SJCRH30 (cell line): ENCODE measurements at regions not wholly inside any gene's neighbourhood (a gene's known extent, or its start where the extent isn't known, plus 50 kb on each side); places are given as distances from the start of the nearest gene placed in this dataset.

Source experiments
- DNase-seq, 2 experiments: peaks; one replicate each; pipeline ENCODE4 v3.0.0-alpha.2; 2015 to 2020
- H3K27ac ChIP-seq: fragments of 250-450 bp; sonication (Bioruptor Pico); 2 replicates; pipeline ENCODE4 v1.5.1; 2020; ENCODE audit warnings: mild to moderate bottlenecking, moderate library complexity
- H3K27me3 ChIP-seq: fragments of 250-450 bp; sonication (Bioruptor Pico); 2 replicates; pipeline ENCODE4 v1.5.1; 2020; ENCODE audit warnings: mild to moderate bottlenecking, moderate library complexity
- H3K36me3 ChIP-seq: fragments of 250-450 bp; sonication (Bioruptor Pico); 2 replicates; pipeline ENCODE4 v1.5.1; 2020; ENCODE audit warnings: mild to moderate bottlenecking, moderate library complexity
- H3K4me1 ChIP-seq: fragments of 250-450 bp; sonication (Bioruptor Pico); 2 replicates; pipeline ENCODE4 v1.5.1; 2020; ENCODE audit warnings: mild to moderate bottlenecking, moderate library complexity
- H3K4me3 ChIP-seq: fragments of 250-450 bp; sonication (Bioruptor Pico); 2 replicates; pipeline ENCODE4 v1.5.1; 2020; ENCODE audit warnings: mild to moderate bottlenecking, moderate library complexity
- H3K9me3 ChIP-seq: fragments of 250-450 bp; sonication (Bioruptor Pico); replicated peaks from 2 replicates; pipeline ENCODE4 v1.5.1; 2020; ENCODE audit warnings: mild to moderate bottlenecking, moderate library complexity

GRCh38 chr18:43420950-43421349 lies 143.7 kb upstream of the SYT4 start:
- no peak overlapping the region for H3K27ac ChIP-seq
- H3K36me3 ChIP-seq = no peaks in the 10 kb centered on the region
- DNase-seq = peak in 1 of 2 experiments; percentile 12
- no peaks in the 10 kb centered on the region for H3K4me1 ChIP-seq
- H3K27me3 ChIP-seq = no peaks in the 10 kb centered on the region
- no peaks in the 10 kb centered on the region for H3K9me3 ChIP-seq
- H3K4me3 ChIP-seq = no peak overlapping the region

- H3K27ac ChIP-seq = no peak overlapping the region
- H3K27me3 ChIP-seq = no peaks in the 10 kb centered on the region
- H3K4me3 ChIP-seq = no peak overlapping the region
- DNase-seq = no peak
- no peaks in the 10 kb centered on the region for H3K36me3 ChIP-seq
- no peaks in the 10 kb centered on the region for H3K4me1 ChIP-seq
- H3K9me3 ChIP-seq = no peaks in the 10 kb centered on the region
Observed at GRCh38 chr18:43422518-43422917, 145.2 kb upstream of the SYT4 start.

- Histone ChIP-seq H3K27me3 (no peaks in the 10 kb centered on the region), H3K27ac (no peak overlapping the region), H3K36me3 (no peaks in the 10 kb centered on the region), H3K4me3 (no peak overlapping the region), H3K4me1 (no peaks in the 10 kb centered on the region), H3K9me3 (no peaks in the 10 kb centered on the region)
- DNase-seq = no peak
Observed at GRCh38 chr18:43435851-43436250, 158.6 kb upstream of the SYT4 start.

GRCh38 chr18:43442131-43442530 lies 164.8 kb upstream of the SYT4 start:
- Histone ChIP-seq H3K9me3 (no peaks in the 10 kb centered on the region), H3K4me3 (no peak overlapping the region), H3K36me3 (no peaks in the 10 kb centered on the region), H3K27me3 (no peaks in the 10 kb centered on the region), H3K4me1 (no peaks in the 10 kb centered on the region), H3K27ac (no peak overlapping the region)
- DNase-seq = no peak

GRCh38 chr18:43442571-43442970 lies 165.3 kb upstream of the SYT4 start:
- no peak overlapping the region for H3K4me3 ChIP-seq
- H3K4me1 ChIP-seq = no peaks in the 10 kb centered on the region
- no peaks in the 10 kb centered on the region for H3K27me3 ChIP-seq
- DNase-seq = no peak
- H3K36me3 ChIP-seq = no peaks in the 10 kb centered on the region
- no peak overlapping the region for H3K27ac ChIP-seq
- H3K9me3 ChIP-seq = no peaks in the 10 kb centered on the region

- Histone ChIP-seq H3K4me1 (no peaks in the 10 kb centered on the region), H3K4me3 (no peak overlapping the region), H3K27ac (no peak overlapping the region), H3K9me3 (no peaks in the 10 kb centered on the region), H3K27me3 (no peaks in the 10 kb centered on the region), H3K36me3 (no peaks in the 10 kb centered on the region)
- DNase-seq = no peak
Observed at GRCh38 chr18:43465483-43465882, 188.2 kb upstream of the SYT4 start.

GRCh38 chr18:43471873-43472272 lies 194.6 kb upstream of the SYT4 start:
- no peak overlapping the region for H3K4me3 ChIP-seq
- H3K27ac ChIP-seq = no peak overlapping the region
- no peaks in the 10 kb centered on the region for H3K9me3 ChIP-seq
- DNase-seq = no peak
- no peaks in the 10 kb centered on the region for H3K36me3 ChIP-seq
- H3K4me1 ChIP-seq = no peaks in the 10 kb centered on the region
- H3K27me3 ChIP-seq = no peaks in the 10 kb centered on the region

GRCh38 chr18:43481069-43481468 lies 203.8 kb upstream of the SYT4 start:
- Histone ChIP-seq H3K9me3 (no peaks in the 10 kb centered on the region), H3K4me3 (no peak overlapping the region), H3K36me3 (no peaks in the 10 kb centered on the region), H3K27me3 (no peaks in the 10 kb centered on the region), H3K27ac (no peak overlapping the region), H3K4me1 (no peaks in the 10 kb centered on the region)
- no peak for DNase-seq

- no peak for DNase-seq
- no peaks in the 10 kb centered on the region for H3K27me3 ChIP-seq
- H3K4me1 ChIP-seq = no peaks in the 10 kb centered on the region
- no peak overlapping the region for H3K4me3 ChIP-seq
- H3K27ac ChIP-seq = no peak overlapping the region
- H3K36me3 ChIP-seq = no peaks in the 10 kb centered on the region
- H3K9me3 ChIP-seq = no peaks in the 10 kb centered on the region
Observed at GRCh38 chr18:43482136-43482535, 204.8 kb upstream of the SYT4 start.

- H3K27me3 ChIP-seq = no peaks in the 10 kb centered on the region
- DNase-seq = no peak
- H3K4me3 ChIP-seq = no peak overlapping the region
- H3K4me1 ChIP-seq = no peaks in the 10 kb centered on the region
- no peaks in the 10 kb centered on the region for H3K36me3 ChIP-seq
- no peak overlapping the region for H3K27ac ChIP-seq
- no peaks in the 10 kb centered on the region for H3K9me3 ChIP-seq
Observed at GRCh38 chr18:43482600-43482999, 205.3 kb upstream of the SYT4 start.

- no peaks in the 10 kb centered on the region for H3K27me3 ChIP-seq
- H3K36me3 ChIP-seq = no peaks in the 10 kb centered on the region
- H3K27ac ChIP-seq = no peak overlapping the region
- no peaks in the 10 kb centered on the region for H3K9me3 ChIP-seq
- no peaks in the 10 kb centered on the region for H3K4me1 ChIP-seq
- DNase-seq = no peak
- H3K4me3 ChIP-seq = no peak overlapping the region
Observed at GRCh38 chr18:43484710-43485109, 207.4 kb upstream of the SYT4 start.

GRCh38 chr18:43485545-43485963 lies 208.3 kb upstream of the SYT4 start:
- no peak for DNase-seq
- H3K4me1 ChIP-seq = no peaks in the 10 kb centered on the region
- no peak overlapping the region for H3K27ac ChIP-seq
- H3K4me3 ChIP-seq = no peak overlapping the region
- H3K36me3 ChIP-seq = no peaks in the 10 kb centered on the region
- H3K27me3 ChIP-seq = no peaks in the 10 kb centered on the region
- no peaks in the 10 kb centered on the region for H3K9me3 ChIP-seq

GRCh38 chr18:43486462-43486861 lies 209.2 kb upstream of the SYT4 start:
- no peaks in the 10 kb centered on the region for H3K4me1 ChIP-seq
- H3K36me3 ChIP-seq = no peaks in the 10 kb centered on the region
- H3K27me3 ChIP-seq = no peaks in the 10 kb centered on the region
- H3K4me3 ChIP-seq = no peak overlapping the region
- peak in 1 of 2 experiments; percentile 0 for DNase-seq
- H3K27ac ChIP-seq = no peak overlapping the region
- H3K9me3 ChIP-seq = no peaks in the 10 kb centered on the region

GRCh38 chr18:43501099-43501498 lies 223.8 kb upstream of the SYT4 start:
- Histone ChIP-seq H3K27ac (no peak overlapping the region), H3K27me3 (no peaks in the 10 kb centered on the region), H3K9me3 (no peaks in the 10 kb centered on the region), H3K4me3 (no peak overlapping the region), H3K36me3 (no peaks in the 10 kb centered on the region), H3K4me1 (no peaks in the 10 kb centered on the region)
- DNase-seq = no peak

- Histone ChIP-seq H3K36me3 (no peaks in the 10 kb centered on the region), H3K27ac (no peak overlapping the region), H3K9me3 (no peaks in the 10 kb centered on the region), H3K4me1 (no peaks in the 10 kb centered on the region), H3K4me3 (no peak overlapping the region), H3K27me3 (no peaks in the 10 kb centered on the region)
- DNase-seq = no peak
Observed at GRCh38 chr18:43506935-43507334, 229.6 kb upstream of the SYT4 start.

- no peak overlapping the region for H3K27ac ChIP-seq
- H3K4me3 ChIP-seq = no peak overlapping the region
- H3K4me1 ChIP-seq = no peaks in the 10 kb centered on the region
- no peaks in the 10 kb centered on the region for H3K27me3 ChIP-seq
- H3K36me3 ChIP-seq = no peaks in the 10 kb centered on the region
- no peak for DNase-seq
- no peaks in the 10 kb centered on the region for H3K9me3 ChIP-seq
Observed at GRCh38 chr18:43507842-43508481, 230.7 kb upstream of the SYT4 start.
